ENCODE measurements at regions not wholly inside any gene's neighbourhood (a gene's known extent, or its start where the extent isn't known, plus 50 kb on each side); places are given as distances from the start of the nearest gene placed in this dataset.

DNA sequence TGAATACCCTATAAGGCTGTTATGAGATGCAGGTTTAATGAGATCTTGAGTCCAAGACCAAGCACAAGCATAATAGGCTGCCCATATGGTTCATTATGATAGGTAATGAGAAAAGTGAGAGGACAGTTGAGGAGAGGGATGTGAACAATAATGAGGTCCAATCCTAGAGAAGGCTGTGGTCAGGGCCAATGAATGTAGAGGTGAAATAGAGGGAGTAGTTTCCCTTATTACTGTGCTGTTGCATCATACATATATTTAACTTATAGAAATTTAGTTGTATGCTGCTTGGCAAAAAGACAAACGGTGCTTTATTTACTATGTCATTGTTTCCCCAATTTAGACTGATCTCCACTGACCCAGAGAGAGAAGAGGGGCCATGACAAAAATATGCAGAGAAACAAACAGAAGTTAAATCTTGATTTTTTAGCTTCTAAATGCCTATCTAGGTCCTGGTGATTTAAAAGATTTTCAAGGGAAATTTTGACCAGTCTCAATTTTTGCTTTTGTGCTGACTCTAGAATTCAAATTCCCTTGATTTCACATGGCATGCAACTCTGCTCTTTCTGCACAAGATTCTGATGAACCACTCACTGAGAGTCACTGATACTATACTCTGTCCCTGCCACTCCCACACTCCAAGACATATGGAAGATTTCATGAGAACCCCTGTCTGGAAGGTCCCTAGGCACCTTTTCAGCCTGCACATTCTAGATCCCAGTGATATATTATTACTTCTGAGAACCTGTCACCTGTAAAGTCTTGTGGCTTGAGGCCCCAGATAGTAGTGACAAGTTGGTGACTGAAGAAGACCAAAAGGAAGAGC lies 159.7 kb downstream of the VSIG4 start:
- no TSS peak for BruUV-seq (replicated peaks)
- Histone ChIP-seq H2AFZ (ENCODE audit: low read depth, low read length, poor library complexity, severe bottlenecking) (no peak overlapping the region), H3K9me2 (ENCODE audit: insufficient read depth) (no peaks in the 10 kb centered on the region), H3K4me3 (replicated peaks in 1 of 2; ENCODE audit: low read depth in 1 of 2, low read length in 2 of 2) (no peak overlapping the region), H3K4me2 (ENCODE audit: low read length) (no peak overlapping the region), H3K36me3 (ENCODE audit: control insufficient read depth in 1 of 2, insufficient read depth in 2 of 2, low read length in 2 of 2) (no peaks in the 10 kb centered on the region), H3K4me1 (ENCODE audit: control insufficient read depth in 1 of 2, insufficient read depth in 2 of 2, low read length in 2 of 2) (peaks cover 0 to 17% of the 10 kb centered on the region in 2 experiments; a peak in 1 of 4 replicates), H3K27me3 (ENCODE audit: insufficient read depth, low read length) (no peaks in the 10 kb centered on the region), H4K20me1 (ENCODE audit: insufficient read depth) (no peaks in the 10 kb centered on the region), H3K9ac (ENCODE audit: low read length) (no peak overlapping the region), H3K9me3 (ENCODE audit: control insufficient read depth in 1 of 2, insufficient read depth in 1 of 2, low read depth in 1 of 2, low read length in 2 of 2) (no peaks in the 10 kb centered on the region), H3K27ac (ENCODE audit: low read depth, low read length) (no peak overlapping the region), H3K79me2 (ENCODE audit: insufficient read depth, low read length) (no peaks in the 10 kb centered on the region)
- ChIA-PET CTCF (no interaction called here), POLR2A (no interaction called here), RAD21 (ENCODE audit: low non-redundant PET in 1 of 2, low total read pairs in 2 of 2, uncharacterized antibody in 2 of 2, unreplicated experiment in 2 of 2) (no interaction called here)
- intact Hi-C loops (cut with micrococcal nuclease) = no loop called here
- no peak for ATAC-seq
- TF ChIP-seq ELF1 (IDR thresholded peaks at IDR 0.05; ENCODE audit: borderline replicate concordance, low read depth) = no peak
- no peak for TF ChIP-seq RAD21 (IDR thresholded peaks at IDR 0.05; ENCODE audit: low read depth)
- TF ChIP-seq SRF (IDR thresholded peaks at IDR 0.05; ENCODE audit: low read depth) = no peak
- TF ChIP-seq EGR1 (IDR thresholded peaks at IDR 0.05; ENCODE audit: low read depth) = no peak
- TF ChIP-seq, protein P1, sequence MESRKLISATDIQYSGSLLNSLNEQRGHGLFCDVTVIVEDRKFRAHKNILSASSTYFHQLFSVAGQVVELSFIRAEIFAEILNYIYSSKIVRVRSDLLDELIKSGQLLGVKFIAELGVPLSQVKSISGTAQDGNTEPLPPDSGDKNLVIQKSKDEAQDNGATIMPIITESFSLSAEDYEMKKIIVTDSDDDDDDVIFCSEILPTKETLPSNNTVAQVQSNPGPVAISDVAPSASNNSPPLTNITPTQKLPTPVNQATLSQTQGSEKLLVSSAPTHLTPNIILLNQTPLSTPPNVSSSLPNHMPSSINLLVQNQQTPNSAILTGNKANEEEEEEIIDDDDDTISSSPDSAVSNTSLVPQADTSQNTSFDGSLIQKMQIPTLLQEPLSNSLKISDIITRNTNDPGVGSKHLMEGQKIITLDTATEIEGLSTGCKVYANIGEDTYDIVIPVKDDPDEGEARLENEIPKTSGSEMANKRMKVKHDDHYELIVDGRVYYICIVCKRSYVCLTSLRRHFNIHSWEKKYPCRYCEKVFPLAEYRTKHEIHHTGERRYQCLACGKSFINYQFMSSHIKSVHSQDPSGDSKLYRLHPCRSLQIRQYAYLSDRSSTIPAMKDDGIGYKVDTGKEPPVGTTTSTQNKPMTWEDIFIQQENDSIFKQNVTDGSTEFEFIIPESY (IDR thresholded peaks at IDR 0.05; ENCODE audit: extremely low read depth, insufficient replicate concordance, low read length) = no peak
- no peak for TF ChIP-seq EZH2phosphoT487 (IDR thresholded peaks at IDR 0.05; ENCODE audit: borderline replicate concordance)
- no peak for TF ChIP-seq CBX3 (IDR thresholded peaks at IDR 0.05; ENCODE audit: low read depth)
- no peak for TF ChIP-seq FOSL1 (IDR thresholded peaks at IDR 0.05; ENCODE audit: low read depth)
- TF ChIP-seq TCF7L2 (IDR thresholded peaks at IDR 0.05; ENCODE audit: borderline replicate concordance, extremely low read depth, insufficient read depth, insufficient read length) = no peak
- no peak for TF ChIP-seq YY1 (IDR thresholded peaks at IDR 0.05; ENCODE audit: extremely low read depth, insufficient replicate concordance, low read depth, low read length)
- DNase-seq (ENCODE audit: low read depth, low spot score) = no peak
